Liver (tissue), 8 donors: ENCODE measurements at regions not wholly inside any gene's neighbourhood (a gene's known extent, or its start where the extent isn't known, plus 50 kb on each side); places are given as distances from the start of the nearest gene placed in this dataset.

Experiments used
- DNase-seq: peaks from one replicate; pipeline ENCODE4 v3.0.0-alpha.2; 2017; ENCODE audit warnings: low spot score
- H3K27ac ChIP-seq, 2 donors: one replicate each; pipeline ENCODE4 v1.7.0; 2013; ENCODE audit warnings: inconsistent platforms in 2 of 2, low read length in 2 of 2, control low read depth in 1 of 2, low read depth in 1 of 2, mild to moderate bottlenecking in 1 of 2
- H3K27me3 ChIP-seq, 4 donors: one replicate each; pipeline versions ENCODE4 v1.6.1 to v1.7.0; 2013; ENCODE audit warnings: low read length in 3 of 4, inconsistent platforms in 1 of 4, mild to moderate bottlenecking in 1 of 4, moderate library complexity in 1 of 4; ENCODE audit not compliant: control insufficient read depth in 4 of 4, insufficient read depth in 4 of 4
- H3K36me3 ChIP-seq, 4 donors: one replicate each; pipeline versions ENCODE4 v1.6.1 to v1.7.0; 2013; ENCODE audit warnings: low read length in 3 of 4, mild to moderate bottlenecking in 3 of 4, low read depth in 1 of 4, moderate library complexity in 1 of 4; ENCODE audit not compliant: control insufficient read depth in 4 of 4, insufficient read depth in 3 of 4
- H3K4me1 ChIP-seq, 4 donors: one replicate each; pipeline versions ENCODE4 v1.6.1 to v1.7.0; 2013; ENCODE audit warnings: low read length in 3 of 4, mild to moderate bottlenecking in 3 of 4, moderate library complexity in 1 of 4; ENCODE audit not compliant: control insufficient read depth in 4 of 4, insufficient read depth in 4 of 4
- H3K4me3 ChIP-seq, 3 donors: one replicate each; pipeline versions ENCODE4 v1.6.1 to v1.7.0; 2013; ENCODE audit warnings: low read length in 3 of 3, control low read depth in 1 of 3, low read depth in 1 of 3, mild to moderate bottlenecking in 1 of 3
- H3K9ac ChIP-seq, 2 donors: one replicate each; pipeline ENCODE4 v1.7.0; 2013; ENCODE audit warnings: low read length in 2 of 2, mild to moderate bottlenecking in 2 of 2, moderate library complexity in 2 of 2, control low read depth in 1 of 2, low read depth in 1 of 2
- H3K9me3 ChIP-seq, 4 donors: one replicate each; pipeline versions ENCODE4 v1.6.1 to v1.7.0; 2013; ENCODE audit warnings: low read length in 3 of 4; ENCODE audit not compliant: control insufficient read depth in 4 of 4
- ATF3 ChIP-seq: IDR thresholded peaks from 2 replicates; pipeline ENCODE4 v1.6.1; 2016; ENCODE audit warnings: antibody characterized with exemption
- CTCF ChIP-seq: fragments of 150-350 bp; IDR thresholded peaks from 2 replicates; pipeline ENCODE4 v1.5.1; 2017; ENCODE audit warnings: improper control_type of control experiment, low read depth, low read length; ENCODE audit not compliant: missing input control
- EGR1 ChIP-seq, 2 donors: IDR thresholded peaks; 2 replicates each; pipeline ENCODE4 v1.6.1; 2016 to 2018; ENCODE audit warnings: antibody characterized with exemption in 2 of 2, low read depth in 2 of 2
- FOXA1 ChIP-seq: IDR thresholded peaks from 2 replicates; pipeline ENCODE4 v1.6.1; 2016; ENCODE audit warnings: antibody characterized with exemption
- FOXA2 ChIP-seq: IDR thresholded peaks from 2 replicates; pipeline ENCODE4 v1.6.1; 2016; ENCODE audit warnings: antibody characterized with exemption
- GABPA ChIP-seq, 2 donors: IDR thresholded peaks in 1 of 2; conservative IDR thresholded peaks in 1 of 2; 2 replicates each; pipeline ENCODE4 v1.6.1; 2016; ENCODE audit warnings: antibody characterized with exemption in 2 of 2, mild to moderate bottlenecking in 1 of 2, moderate library complexity in 1 of 2
- HNF4A ChIP-seq, 2 donors: conservative IDR thresholded peaks; 2 replicates each; pipeline ENCODE4 v1.6.1; 2016; ENCODE audit warnings: antibody characterized with exemption in 2 of 2, mild to moderate bottlenecking in 2 of 2
- HNF4G ChIP-seq: IDR thresholded peaks from 2 replicates; pipeline ENCODE4 v1.6.1; 2016; ENCODE audit warnings: antibody characterized with exemption
- MAX ChIP-seq: IDR thresholded peaks from 2 replicates; pipeline ENCODE4 v1.6.1; 2016; ENCODE audit warnings: antibody characterized with exemption
- NR2F2 ChIP-seq: IDR thresholded peaks from 2 replicates; pipeline ENCODE4 v1.6.1; 2016; ENCODE audit warnings: antibody characterized with exemption
- REST ChIP-seq: IDR thresholded peaks from 2 replicates; pipeline ENCODE4 v1.6.1; 2016; ENCODE audit warnings: antibody characterized with exemption, mild to moderate bottlenecking
- RXRA ChIP-seq, 2 donors: IDR thresholded peaks; 2 replicates each; pipeline ENCODE4 v1.6.1; 2017 to 2018; ENCODE audit warnings: antibody characterized with exemption in 2 of 2, mild to moderate bottlenecking in 1 of 2
- SP1 ChIP-seq: IDR thresholded peaks from 2 replicates; pipeline ENCODE4 v1.6.1; 2018; ENCODE audit warnings: antibody characterized with exemption, mild to moderate bottlenecking
- TAF1 ChIP-seq: conservative IDR thresholded peaks from 2 replicates; pipeline ENCODE4 v1.6.1; 2016; ENCODE audit warnings: antibody characterized with exemption, mild to moderate bottlenecking
- YY1 ChIP-seq: IDR thresholded peaks from 2 replicates; pipeline ENCODE4 v1.6.1; 2016; ENCODE audit warnings: antibody characterized with exemption, mild to moderate bottlenecking
- ZBTB33 ChIP-seq: IDR thresholded peaks from 2 replicates; pipeline ENCODE4 v1.6.1; 2016; ENCODE audit warnings: antibody characterized with exemption
- WGBS: extraction: QIAGEN DNeasy Blood & Tissue Kit; methylation state at CpG from one replicate; pipeline ENCODE4 v1.1.7; 2013; 5-methylcytosine and 5-hydroxymethylcytosine counted together
- donor health status: healthy.
- donor health status: healthy.
- donor health status: healthy.
- donor health status: healthy.
- donor health status: healthy.

GRCh38 chr5:74028406-74028805 lies 402.4 kb downstream of the ARHGEF28 start:
- Histone ChIP-seq H3K36me3 (no peaks in the 10 kb centered on the region), H3K4me3 (no peak overlapping the region), H3K27me3 (peaks cover 0 to 2% (median 0%) of the 10 kb centered on the region in 4 donors), H3K9me3 (no peaks in the 10 kb centered on the region), H3K9ac (no peak overlapping the region), H3K4me1 (no peaks in the 10 kb centered on the region), H3K27ac (no peak overlapping the region)
- WGBS: 85% methylated on average over 3 of the region's 3 CpGs
- no peak for DNase-seq
- no peak for TF ChIP-seq RXRA (IDR thresholded peaks at IDR 0.05)
- no peak for TF ChIP-seq FOXA2
- no peak for TF ChIP-seq FOXA1
- no peak for TF ChIP-seq TAF1
- TF ChIP-seq EGR1 (IDR thresholded peaks at IDR 0.05; ENCODE audit: low read depth in 2 of 2): no peak
- no peak for TF ChIP-seq HNF4A (conservative IDR thresholded peaks at IDR 0.05)
- no peak for TF ChIP-seq ATF3
- no peak for TF ChIP-seq HNF4G
- no peak for TF ChIP-seq NR2F2
- no peak for TF ChIP-seq YY1
- no peak for TF ChIP-seq SP1
- TF ChIP-seq ZBTB33: no peak

GRCh38 chr5:74027732-74028338 lies 401.8 kb downstream of the ARHGEF28 start:
- Histone ChIP-seq H3K9me3 (no peaks in the 10 kb centered on the region), H3K4me1 (no peaks in the 10 kb centered on the region), H3K36me3 (no peaks in the 10 kb centered on the region), H3K4me3 (no peak overlapping the region), H3K9ac (no peak overlapping the region), H3K27ac (no peak overlapping the region), H3K27me3 (peaks cover 0 to 2% (median 0%) of the 10 kb centered on the region in 4 donors)
- WGBS: 89% methylated on average over 2 of the region's 2 CpGs
- no peak for DNase-seq
- TF ChIP-seq MAX: no peak
- TF ChIP-seq GABPA (IDR thresholded peaks at IDR 0.05 in 1 of 2, conservative IDR thresholded peaks at IDR 0.05 in 1 of 2): no peak
- TF ChIP-seq RXRA (IDR thresholded peaks at IDR 0.05): no peak
- TF ChIP-seq HNF4G: no peak
- TF ChIP-seq SP1: no peak
- TF ChIP-seq ATF3: no peak
- TF ChIP-seq YY1: no peak
- TF ChIP-seq NR2F2: no peak
- no peak for TF ChIP-seq REST
- no peak for TF ChIP-seq HNF4A (conservative IDR thresholded peaks at IDR 0.05)
- TF ChIP-seq FOXA1: no peak
- no peak for TF ChIP-seq CTCF
